Heart right ventricle (tissue), 16 donors: ENCODE measurements at regions not wholly inside any gene's neighbourhood (a gene's known extent, or its start where the extent isn't known, plus 50 kb on each side); places are given as distances from the start of the nearest gene placed in this dataset.

Source experiments
- ATAC-seq, 8 donors: fragments of 200-7000 bp; cut with Tn5 transposase; one replicate each; pipeline ENCODE4 v1.9.1; 2020; ENCODE audit warnings: mild to moderate bottlenecking in 8 of 8, moderate library complexity in 8 of 8, moderate number of reproducible peaks in 1 of 8
- DNase-seq, 2 donors: peaks; one replicate each; pipeline ENCODE4 v3.0.0-alpha.2; 2020
- H3K27ac ChIP-seq, 10 donors: fragments of 200-600 bp; sonication (generic) in 2 of 10; one replicate each; pipeline versions ENCODE4 v1.5.0 to v1.8.0; 2020 to 2022; ENCODE audit warnings: mild to moderate bottlenecking in 3 of 10
- H3K27me3 ChIP-seq, 7 donors: fragments of 200-600 bp; one replicate each; pipeline ENCODE4 v1.8.0; 2021 to 2022; ENCODE audit warnings: mild to moderate bottlenecking in 2 of 7
- H3K36me3 ChIP-seq, 9 donors: fragments of 200-600 bp; sonication (generic) in 1 of 9; one replicate each; pipeline versions ENCODE4 v1.5.0 to v1.8.0; 2020 to 2022; ENCODE audit warnings: mild to moderate bottlenecking in 2 of 9
- H3K4me1 ChIP-seq, 9 donors: fragments of 200-600 bp; sonication (generic) in 1 of 9; one replicate each; pipeline versions ENCODE4 v1.5.0 to v1.8.0; 2020 to 2022; ENCODE audit warnings: mild to moderate bottlenecking in 4 of 9
- H3K4me3 ChIP-seq, 10 donors: fragments of 200-600 bp; sonication (generic) in 2 of 10; one replicate each; pipeline versions ENCODE4 v1.5.0 to v1.8.0; 2020 to 2022; ENCODE audit warnings: mild to moderate bottlenecking in 7 of 10, moderate library complexity in 2 of 10
- H3K9me3 ChIP-seq, 11 donors: fragments of 200-600 bp in 10 of 11; sonication (generic) in 2 of 11; one replicate each; pipeline versions ENCODE4 v1.5.0 to v1.8.0; 2013 to 2022; ENCODE audit warnings: mild to moderate bottlenecking in 2 of 11, control low read depth in 1 of 11, moderate library complexity in 1 of 11
- CTCF ChIP-seq, 9 donors: fragments of 200-600 bp; sonication (generic) in 2 of 9; IDR thresholded peaks; one replicate each; pipeline versions ENCODE4 v1.5.0 to v1.8.0; 2021 to 2022; ENCODE audit warnings: antibody characterized with exemption in 9 of 9, mild to moderate bottlenecking in 5 of 9, moderate library complexity in 1 of 9
- WGBS, 2 donors: extraction: QIAGEN DNeasy Blood & Tissue Kit; methylation state at CpG; one replicate each; pipeline ENCODE4 v1.1.7; 2013; ENCODE audit warnings: inconsistent platforms in 1 of 2; 5-methylcytosine and 5-hydroxymethylcytosine counted together
- intact Hi-C, 10 donors: fragments of 100-400 bp; cut with DNase I; formaldehyde crosslinking; loops; one replicate each; pipeline versions ENCODE4 v1.11.1 to v1.14.2; 2022
- donor health status: Arrhythmogenic right ventricular cardiomyopathy.
- donor health status: ischemic (EF 13 %, LVEDD 7.1; RV severe dilation, severe dysfunction).
- donor health status: healthy with polysubstance abuse.
- donor health status: DM: no; HTN: yes; CAD: no.
- donor health status: DM: no; HTN: no; CAD: no.
- donor health status: ischemic (EF 25% LVEDD 6.9; RV normal size, moderate dysfunction).
- donor health status: ischemic (EF 25% LVEDD 5.7; RV mildly dilated, moderate dysfunction).
- donor health status: healthy.
- donor health status: DM: yes; HTN: yes; CAD: no.
- donor health status: Ischemic cardiomyopathy.
- donor health status: ischemic (EF 35%, LVEDD 5.7; RV mildly dilated, moderate dysfunction).
- donor health status: nonischemic (EF 11% LVEDD 7.7; RV severe dilation, severe dysfunction).
- donor health status: DM: yes; HTN: yes; CAD: no.
- donor health status: PGD.
- donor health status: ischemic (EF 29% LVEDD 5.4; RV normal size, mild dysfunction).
- donor health status: nonischemic (EF 23%, LVEDD 6.1; RV moderate dilation, normal function).

DNA sequence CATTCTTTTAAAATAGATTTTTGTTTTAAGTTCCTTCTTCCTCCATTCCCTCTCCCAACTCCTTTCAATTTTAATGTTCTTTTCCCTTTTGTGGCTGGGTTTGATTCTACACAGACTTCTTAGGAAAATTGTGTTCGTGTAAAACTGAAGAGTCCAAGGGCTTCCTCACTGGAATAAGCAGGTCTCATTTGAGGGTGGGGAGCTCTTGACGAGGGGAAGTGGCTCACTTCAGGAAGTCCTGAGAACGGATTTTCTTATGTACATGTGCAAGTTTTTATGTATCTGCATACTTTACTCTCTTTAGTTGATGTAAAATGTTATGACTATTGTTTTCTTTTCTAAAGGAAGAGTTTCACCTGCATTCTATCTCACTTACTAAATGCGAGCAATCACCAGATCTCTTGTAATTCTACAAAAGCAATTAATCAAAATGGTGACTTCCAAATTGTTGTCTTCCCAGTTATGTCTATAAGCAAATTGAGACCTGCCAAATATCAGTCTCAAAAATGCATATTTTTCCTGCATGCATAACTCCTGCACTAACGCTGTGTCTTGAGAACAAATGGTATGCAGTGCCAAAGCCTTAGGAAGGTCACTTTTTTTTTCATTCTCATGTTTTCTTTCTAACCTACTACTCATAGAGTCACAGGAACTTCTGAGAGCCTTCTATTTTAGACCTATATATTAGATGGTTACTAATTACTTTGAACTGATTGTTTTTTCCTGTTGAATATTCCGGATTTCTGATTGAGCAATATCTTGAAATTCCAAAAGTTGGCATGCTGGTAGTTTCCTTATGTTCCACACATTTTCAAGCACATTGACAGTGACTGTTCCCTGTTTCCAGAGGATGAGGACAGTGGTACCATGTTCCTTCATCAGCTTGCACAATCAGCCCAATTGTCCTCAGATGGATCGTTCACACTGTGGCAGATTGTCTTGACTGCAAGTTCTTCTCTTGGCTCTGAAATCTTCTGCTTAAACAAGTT lies 251.9 kb upstream of the PRDM1 start:
- intact Hi-C loops = no loop called here

DNA sequence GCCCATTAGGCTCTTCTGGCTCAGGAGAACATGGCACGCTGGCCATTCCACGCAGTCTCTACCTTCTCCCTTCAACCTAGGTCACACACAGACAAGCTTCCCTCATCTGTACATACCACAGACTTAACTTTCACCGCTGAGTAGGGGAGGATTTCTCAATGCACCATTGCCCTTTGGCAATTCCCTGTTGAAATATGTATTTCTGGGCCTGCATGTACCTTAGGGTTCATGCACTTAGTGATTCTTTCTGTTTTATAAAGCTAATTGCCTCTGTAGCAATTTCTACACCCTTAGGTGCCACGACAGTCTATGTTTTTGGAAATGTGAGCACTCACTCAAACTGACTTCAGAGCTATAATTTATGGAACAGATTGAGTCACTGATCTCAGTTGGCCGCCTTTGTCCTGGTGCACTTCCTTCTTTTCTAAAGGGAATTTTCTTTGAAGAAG lies 253.8 kb upstream of the PRDM1 start:
- intact Hi-C loops = no loop called here
- no peak overlapping the region for H3K4me3 ChIP-seq
- H3K9me3 ChIP-seq = peaks cover 0 to 5% (median 0%) of the 10 kb centered on the region in 11 donors
- no peaks in the 10 kb centered on the region for H3K27me3 ChIP-seq
- H3K4me1 ChIP-seq = peaks cover 0 to 35% (median 0%) of the 10 kb centered on the region in 9 donors
- H3K36me3 ChIP-seq = no peaks in the 10 kb centered on the region
- ATAC-seq (peak in 3 of 8 donors; percentile 22 to 42 (median 37)), DNase-seq (no peak)
- peak overlapping the region in 1 of 10 donors; percentile 63 for H3K27ac ChIP-seq
- WGBS, 2 donors = 86 to 89% methylated on average over 5 of the region's 5 CpGs
- TF ChIP-seq CTCF (IDR thresholded peaks at IDR 0.05) = no peak

More for the DNA sequence above, 251.9 kb upstream of the PRDM1 start:
- no peak overlapping the region for H3K27ac ChIP-seq
- H3K9me3 ChIP-seq = no peaks in the 10 kb centered on the region
- DNase-seq (no peak), ATAC-seq (no peak)
- H3K4me3 ChIP-seq = no peak overlapping the region
- H3K27me3 ChIP-seq = no peaks in the 10 kb centered on the region
- no peak for TF ChIP-seq CTCF (IDR thresholded peaks at IDR 0.05)
- 75 to 77% methylated on average over 7 of the region's 7 CpGs for WGBS, 2 donors
- peaks cover 0 to 39% (median 0%) of the 10 kb centered on the region in 9 donors for H3K4me1 ChIP-seq
- no peaks in the 10 kb centered on the region for H3K36me3 ChIP-seq

DNA sequence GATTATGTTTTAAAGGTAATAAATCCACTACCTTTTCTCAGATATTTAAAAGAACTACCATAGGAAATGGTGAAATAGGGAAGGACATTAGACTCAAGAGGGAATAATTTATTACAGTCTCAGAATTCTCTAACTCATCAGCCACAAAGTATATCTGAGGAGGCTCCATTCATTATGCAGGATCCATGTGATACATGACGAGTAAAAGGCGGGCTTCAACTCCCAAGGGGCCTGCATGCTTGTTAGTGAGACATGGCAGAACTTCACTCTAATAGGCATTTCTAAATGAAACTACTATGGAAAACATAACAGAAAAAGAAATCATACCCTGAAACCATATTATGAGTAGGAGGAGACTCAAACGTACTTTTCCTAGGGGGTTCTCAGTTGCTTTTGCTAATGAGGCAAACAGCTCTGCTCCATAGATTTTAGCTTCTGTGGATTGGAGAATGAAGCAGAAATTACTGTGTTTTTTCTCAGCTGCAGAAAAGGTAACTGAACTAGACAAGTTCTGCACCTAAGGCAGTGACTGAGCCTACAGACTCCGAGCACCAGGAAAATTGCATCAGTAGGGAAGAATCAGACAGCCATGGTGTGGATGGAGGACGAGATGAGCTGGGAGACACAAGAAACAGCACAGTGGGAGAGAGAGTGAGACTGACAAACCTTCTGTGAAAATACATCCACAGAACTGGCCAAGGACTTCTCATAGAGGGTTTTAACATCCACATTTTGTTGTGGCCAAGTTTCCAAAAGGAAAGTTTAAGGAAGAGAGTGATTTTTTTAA lies 254.6 kb upstream of the PRDM1 start:
- H3K4me3 ChIP-seq = no peak overlapping the region
- intact Hi-C loops = no loop called here
- no peaks in the 10 kb centered on the region for H3K36me3 ChIP-seq
- peak overlapping the region in 1 of 10 donors; percentile 63 for H3K27ac ChIP-seq
- peaks cover 0 to 12% (median 0%) of the 10 kb centered on the region in 11 donors for H3K9me3 ChIP-seq
- H3K27me3 ChIP-seq = no peaks in the 10 kb centered on the region
- DNase-seq = no peak
- 81 to 86% methylated on average over 5 of the region's 5 CpGs for WGBS, 2 donors
- TF ChIP-seq CTCF (IDR thresholded peaks at IDR 0.05) = no peak
- no peak for ATAC-seq
- peaks cover 0 to 35% (median 0%) of the 10 kb centered on the region in 9 donors for H3K4me1 ChIP-seq

GRCh38 chr6:105825210-105825609 lies 260.9 kb upstream of the PRDM1 start:
- intact Hi-C loops = no loop called here
- DNase-seq (no peak), ATAC-seq (no peak)
- H3K27me3 ChIP-seq = no peaks in the 10 kb centered on the region
- peaks cover 0 to 5% (median 0%) of the 10 kb centered on the region in 9 donors for H3K4me1 ChIP-seq
- H3K9me3 ChIP-seq = peaks cover 0 to 26% (median 0%) of the 10 kb centered on the region in 11 donors
- WGBS, 2 donors = 77 to 89% methylated on average over 1 of the region's 1 CpG
- no peak overlapping the region for H3K4me3 ChIP-seq
- no peak overlapping the region for H3K27ac ChIP-seq
- no peaks in the 10 kb centered on the region for H3K36me3 ChIP-seq
- TF ChIP-seq CTCF (IDR thresholded peaks at IDR 0.05) = no peak
